Brain pericyte (primary cell): ENCODE measurements at regions not wholly inside any gene's neighbourhood (a gene's known extent, or its start where the extent isn't known, plus 50 kb on each side); places are given as distances from the start of the nearest gene placed in this dataset.

Experiments used
- DNase-seq: peaks from one replicate; pipeline ENCODE4 v3.0.0-alpha.2; 2012; ENCODE audit warnings: low read depth, low spot score

GRCh38 chr2:7458066-7458465 is 540.9 kb downstream of the RNF144A start:
- no peak for DNase-seq

DNA sequence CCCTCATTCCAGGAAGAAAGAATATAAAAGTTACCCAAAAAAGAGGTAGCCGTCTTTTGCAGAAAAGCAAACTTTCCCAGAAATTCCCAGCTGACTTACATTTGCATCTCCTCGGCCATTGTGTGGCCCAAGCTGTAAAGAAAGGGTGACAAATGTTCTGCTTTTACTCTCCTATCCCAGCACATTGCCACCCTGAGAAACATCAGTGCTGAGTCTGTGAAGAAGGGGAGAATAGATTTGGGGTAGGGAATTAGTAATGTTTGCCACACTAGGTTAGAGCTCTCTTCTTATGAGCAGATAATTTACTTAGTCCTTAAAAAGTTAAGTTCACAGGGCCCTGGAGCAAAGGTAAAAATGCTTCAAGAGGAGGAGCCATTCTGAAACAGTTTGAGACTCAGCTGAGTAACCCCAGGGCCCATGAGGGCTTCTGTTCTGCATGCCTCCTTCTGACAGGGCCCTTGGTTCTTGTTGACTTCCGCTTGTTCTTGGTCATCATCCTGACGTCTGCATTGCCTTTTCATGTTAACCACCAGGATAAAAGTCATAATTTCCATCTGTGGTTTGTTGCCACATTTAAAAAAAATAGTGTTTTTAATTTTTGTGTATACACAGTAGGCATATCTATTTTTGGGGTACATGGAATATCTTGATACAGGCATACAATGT is 550.7 kb downstream of the RNF144A start:
- no peak for DNase-seq

DNA sequence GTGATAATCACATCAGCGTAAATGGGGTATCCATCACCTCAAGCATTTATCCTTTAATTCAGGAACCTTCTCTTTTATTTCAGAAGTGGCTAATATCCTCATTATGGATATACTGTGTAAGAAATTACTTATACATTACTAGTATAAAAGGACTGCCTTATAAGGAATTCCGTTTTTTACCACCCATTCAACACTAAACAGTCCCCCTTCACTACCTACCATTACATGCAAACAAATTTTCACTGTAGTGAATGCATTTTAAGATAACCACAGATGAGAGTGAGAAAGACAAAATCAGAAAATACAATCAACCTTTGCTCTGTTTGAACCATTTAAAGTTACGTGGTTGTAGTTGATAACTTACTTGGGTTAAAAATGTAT is 551.2 kb downstream of the RNF144A start:
- DNase-seq, result no peak

- DNase-seq, result no peak
Observed at GRCh38 chr2:7468955-7469354, 551.7 kb downstream of the RNF144A start.

DNA sequence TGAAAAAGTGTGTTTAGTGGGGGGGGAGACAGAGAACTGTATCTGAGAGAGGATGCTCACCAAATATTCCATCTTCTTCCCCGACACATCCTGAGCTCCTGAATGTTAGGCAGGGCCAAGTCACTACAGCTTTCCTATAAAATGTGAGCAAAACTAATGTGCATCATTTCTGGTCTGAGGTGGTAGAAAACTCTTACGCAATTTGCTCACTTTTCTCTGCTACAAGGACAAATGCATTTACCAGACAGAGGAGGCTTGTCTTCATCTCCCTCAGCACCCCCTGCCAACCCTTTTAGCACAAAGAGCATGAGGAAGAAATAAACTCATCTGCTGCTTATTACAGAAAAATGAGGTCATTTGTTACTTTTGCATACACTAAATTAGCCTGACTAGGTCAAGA is 554.0 kb downstream of the RNF144A start:
- DNase-seq, result no peak

DNA sequence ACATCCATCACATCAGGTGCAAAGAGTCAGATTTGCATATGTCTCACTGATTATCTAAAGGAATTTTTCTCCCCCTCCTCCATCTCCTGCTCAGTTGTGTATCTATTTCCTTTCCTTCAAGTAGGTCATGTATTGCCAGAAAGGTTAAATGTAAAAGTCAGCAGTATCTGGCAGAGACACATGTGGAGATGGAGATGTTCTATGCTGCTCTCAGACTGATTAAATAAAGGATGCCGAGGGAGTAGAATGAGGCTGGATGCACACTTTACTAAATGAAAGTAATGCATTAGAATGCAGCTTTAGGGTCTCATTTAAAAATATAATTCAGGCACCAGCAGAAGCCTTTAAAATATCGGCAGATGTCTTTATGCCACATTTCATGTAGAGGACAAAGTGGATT is 555.3 kb downstream of the RNF144A start:
- no peak for DNase-seq

DNA sequence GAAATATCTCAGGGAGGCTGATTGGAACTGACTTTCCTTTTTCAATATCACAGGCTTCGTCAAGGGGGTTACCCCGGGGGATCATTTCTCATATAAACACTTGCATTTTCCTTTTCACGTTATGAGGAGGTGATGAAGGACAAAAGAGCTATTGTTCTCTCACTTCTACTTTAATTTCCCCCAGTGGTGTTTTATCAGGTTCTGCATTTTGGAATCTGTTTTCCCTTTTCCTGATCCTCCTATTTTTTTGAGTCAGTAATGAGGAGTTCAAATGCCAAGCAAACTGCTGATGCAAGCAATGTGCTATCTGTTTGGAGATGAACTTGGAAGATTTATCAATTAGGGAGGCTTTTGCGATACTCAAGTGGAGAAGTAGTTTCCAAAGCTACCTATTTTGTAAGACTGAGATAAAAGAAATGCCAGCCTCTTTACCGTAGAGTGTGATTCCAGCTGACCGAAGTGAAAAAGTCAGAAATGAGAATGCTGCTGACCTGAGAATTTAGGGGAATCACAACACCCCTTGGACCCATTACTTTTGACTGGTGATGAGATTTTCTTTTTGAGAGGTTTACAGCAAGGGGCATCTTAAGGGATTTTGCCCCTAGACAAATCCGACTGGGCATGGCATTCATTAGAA is 556.0 kb downstream of the RNF144A start:
- no peak for DNase-seq

DNA sequence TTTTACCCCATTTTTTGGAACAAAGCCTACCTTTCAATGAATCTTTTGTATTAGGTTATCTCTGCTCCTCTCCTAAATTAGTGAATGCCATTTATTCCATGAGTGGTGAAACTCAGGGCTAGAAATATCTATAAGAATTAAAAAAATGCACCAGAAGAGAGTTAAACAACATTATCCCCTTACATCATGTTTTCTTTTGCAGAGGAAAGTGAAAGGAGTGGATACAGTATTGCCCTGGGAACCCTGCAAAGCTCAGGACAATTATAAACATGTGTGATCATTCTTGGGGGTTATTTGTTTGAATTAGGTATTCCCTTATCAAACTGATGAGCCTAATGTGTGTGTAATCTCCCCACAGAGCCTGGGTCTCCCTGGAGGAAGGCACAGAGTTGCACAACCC is 559.2 kb downstream of the RNF144A start:
- DNase-seq, result no peak

GRCh38 chr2:7479603-7480002 is 562.4 kb downstream of the RNF144A start:
- DNase-seq, result no peak

DNA sequence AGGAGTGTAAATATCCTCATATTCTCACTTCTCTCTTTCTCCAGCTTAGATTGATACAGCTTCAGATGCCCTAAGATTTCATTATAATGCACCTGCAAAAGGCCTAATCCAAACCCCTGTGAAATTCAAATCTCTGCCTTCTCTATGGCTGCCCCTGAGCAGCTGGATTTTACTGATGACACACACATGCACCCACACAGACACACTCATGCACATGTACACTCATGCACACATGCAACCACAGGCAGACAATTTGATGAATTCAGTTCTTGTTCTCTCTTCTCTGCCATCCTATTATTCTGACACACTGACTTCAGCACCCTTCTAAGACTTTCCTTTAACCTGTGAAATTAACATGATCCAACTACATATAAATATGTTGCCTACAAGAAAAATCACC is 563.2 kb downstream of the RNF144A start:
- DNase-seq, result no peak

DNA sequence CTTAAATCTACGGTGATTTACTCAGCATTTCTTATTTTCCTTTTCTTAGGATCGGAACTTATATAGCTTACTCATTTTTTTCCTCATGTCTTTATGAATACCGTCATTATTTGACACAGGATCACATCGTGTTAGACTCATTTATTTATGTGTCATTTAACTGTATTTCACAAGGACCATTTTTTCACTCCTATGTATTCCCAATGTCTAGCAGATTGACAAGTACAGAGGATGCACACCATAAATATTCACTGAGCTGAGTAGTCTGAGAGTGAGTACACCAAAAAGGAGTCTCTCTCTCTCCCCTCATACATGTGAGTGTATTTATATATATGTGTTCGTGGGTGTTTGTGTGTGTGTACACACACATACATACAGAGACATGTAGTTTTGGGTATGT is 573.5 kb downstream of the RNF144A start:
- no peak for DNase-seq

- DNase-seq, result no peak
Observed at GRCh38 chr2:7492719-7493118, 575.5 kb downstream of the RNF144A start.

DNA sequence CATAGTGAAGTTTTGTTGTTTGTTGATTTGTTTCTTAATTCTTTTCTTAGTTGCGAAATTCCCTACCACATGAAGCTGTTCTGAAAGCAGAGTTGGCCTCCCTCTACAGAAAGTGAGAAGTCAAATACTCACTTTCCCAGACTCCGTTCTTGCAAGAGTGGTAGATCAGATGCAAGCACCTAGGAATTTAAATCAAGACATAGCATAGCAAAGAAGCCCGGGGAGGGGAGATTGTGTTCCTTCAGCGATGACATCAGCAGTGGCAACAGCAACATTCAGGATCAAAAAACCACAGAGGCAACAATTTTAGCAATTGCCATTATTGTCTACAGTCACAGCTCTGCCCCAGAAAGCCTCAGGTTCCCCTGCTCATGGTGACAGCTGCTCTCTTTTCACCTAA is 580.0 kb downstream of the RNF144A start:
- DNase-seq, result no peak

- no peak for DNase-seq
Observed at GRCh38 chr2:7499018-7499417, 581.8 kb downstream of the RNF144A start.

GRCh38 chr2:7502336-7502735 is 585.1 kb downstream of the RNF144A start:
- DNase-seq, result no peak

- DNase-seq, result no peak
Observed at GRCh38 chr2:7508296-7508943, 591.2 kb downstream of the RNF144A start.

GRCh38 chr2:7510353-7510752 is 593.1 kb downstream of the RNF144A start:
- no peak for DNase-seq

DNA sequence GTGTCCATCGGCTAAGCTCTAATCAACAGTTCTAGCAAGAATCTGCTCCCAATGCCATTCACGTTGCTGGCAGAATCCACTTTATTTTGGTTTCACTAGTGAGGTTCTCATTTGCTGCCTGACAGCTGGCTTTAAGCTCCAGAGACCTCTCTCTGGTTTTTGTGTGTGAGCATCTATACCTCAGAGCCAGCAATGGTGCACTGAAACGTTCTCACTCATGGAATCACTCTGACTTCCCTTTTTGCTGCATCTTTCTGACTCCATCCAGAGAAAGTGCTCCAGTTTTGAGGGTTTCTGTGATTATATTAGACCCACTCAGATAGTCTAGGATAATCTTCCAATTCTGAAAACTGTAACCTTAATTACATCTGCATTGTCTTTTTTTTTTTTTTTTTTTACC is 596.6 kb downstream of the RNF144A start:
- DNase-seq, result no peak

DNA sequence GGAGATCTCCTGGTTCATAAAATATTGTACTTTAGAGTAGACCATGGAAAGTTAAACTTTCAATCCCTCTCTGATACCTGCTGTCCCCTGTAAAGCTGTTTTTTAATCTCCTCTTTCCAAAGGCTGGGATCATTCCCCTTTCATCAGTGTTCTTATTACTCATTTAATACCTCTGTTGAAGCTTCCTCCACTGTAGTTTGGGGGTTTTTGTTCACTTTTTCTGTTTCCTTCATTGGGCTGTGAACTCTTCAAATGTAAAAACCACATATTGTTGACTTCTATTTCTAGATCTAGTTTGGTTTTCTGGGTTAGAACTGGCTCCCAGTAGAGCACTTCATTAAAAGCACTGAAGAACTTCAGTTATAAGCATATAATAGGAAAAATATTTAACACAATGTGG is 598.1 kb downstream of the RNF144A start:
- DNase-seq, result no peak

DNA sequence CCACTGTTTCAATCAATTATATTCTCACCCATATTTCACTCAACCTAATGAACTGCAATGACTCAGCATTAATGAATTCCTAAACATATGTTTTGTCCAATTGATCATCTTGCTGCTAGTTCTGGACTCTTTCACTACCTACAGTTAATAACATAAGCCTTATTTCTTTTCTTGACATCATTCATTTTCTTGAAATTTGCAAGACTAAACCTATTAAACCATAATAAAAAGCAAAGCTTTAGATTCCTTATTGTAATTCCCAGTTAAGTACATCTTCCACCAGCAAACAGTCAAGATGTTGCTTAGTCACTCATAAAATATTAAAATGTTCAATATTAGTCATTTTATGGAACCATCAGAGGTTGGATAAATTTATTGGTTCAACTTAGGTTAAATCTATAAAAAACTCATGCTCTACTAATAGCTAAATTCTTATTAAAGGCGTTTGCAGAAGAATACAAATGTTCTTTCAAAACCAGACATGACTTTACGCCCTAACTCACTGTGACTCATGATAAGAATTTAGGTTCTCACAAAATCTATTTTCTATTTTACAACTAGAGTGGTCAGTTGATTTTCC is 599.4 kb downstream of the RNF144A start:
- DNase-seq, result no peak

DNA sequence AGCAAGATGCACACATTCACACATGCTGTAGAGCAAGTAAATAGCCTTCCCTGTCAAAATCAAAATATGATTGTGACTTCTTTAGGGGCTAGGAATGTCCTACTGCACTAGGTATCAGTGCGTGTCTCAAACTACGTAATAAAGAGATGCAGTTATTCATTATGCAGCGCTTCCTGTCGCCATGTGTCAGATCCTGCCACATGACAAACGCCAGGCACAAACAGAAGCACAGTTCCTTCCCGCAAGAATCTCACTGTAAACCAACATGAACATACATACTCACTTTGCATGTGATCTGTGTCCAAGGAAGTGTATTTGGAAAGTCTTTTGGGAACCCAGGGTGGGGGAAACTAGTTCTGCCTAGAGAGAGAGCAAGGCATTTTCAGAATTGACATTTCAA is 599.9 kb downstream of the RNF144A start:
- no peak for DNase-seq

DNA sequence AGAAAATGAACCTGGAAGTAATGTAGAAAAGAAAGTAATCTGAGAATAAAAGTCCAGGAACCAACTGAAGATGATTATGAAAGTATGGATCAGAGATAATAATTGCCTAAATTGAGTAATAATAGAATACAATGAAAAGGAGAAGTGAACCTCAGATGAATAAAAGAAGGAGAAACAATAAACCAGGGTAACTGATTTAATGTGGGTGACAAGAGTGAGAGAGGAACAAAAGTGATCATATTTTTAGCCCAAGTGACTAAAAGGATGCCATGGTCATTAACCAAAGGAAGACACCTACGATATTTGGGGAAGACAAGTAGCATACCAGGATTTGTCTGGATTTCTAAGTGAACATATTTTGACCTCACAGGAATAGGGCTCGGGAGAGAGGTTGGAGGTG is 600.6 kb downstream of the RNF144A start:
- DNase-seq, result no peak
